COLO829 (cell line): ENCODE measurements at regions not wholly inside any gene's neighbourhood (a gene's known extent, or its start where the extent isn't known, plus 50 kb on each side); places are given as distances from the start of the nearest gene placed in this dataset.
A peak's percentile ranks its signal among the peaks of the same experiment; 100 is the strongest.

Experiments used
- DNase-seq: peaks from one replicate; pipeline ENCODE4 v3.0.0; 2012; ENCODE audit warnings: low spot score

GRCh38 chr11:128328955-128329551 lies 258.3 kb downstream of the ETS1 start:
- peak; percentile 13 for DNase-seq

GRCh38 chr11:128327274-128327673 lies 260.1 kb downstream of the ETS1 start:
- DNase-seq: no peak

GRCh38 chr11:128326791-128327190 lies 260.6 kb downstream of the ETS1 start:
- DNase-seq: no peak

GRCh38 chr11:128324531-128325141 lies 262.7 kb downstream of the ETS1 start:
- no peak for DNase-seq

- no peak for DNase-seq
Measured at GRCh38 chr11:128324051-128324481, 263.3 kb downstream of the ETS1 start.

GRCh38 chr11:128323381-128323780 lies 264.0 kb downstream of the ETS1 start:
- DNase-seq: peak; percentile 8

- no peak for DNase-seq
Measured at GRCh38 chr11:128318856-128319474, 268.4 kb downstream of the ETS1 start.

GRCh38 chr11:128316541-128317227 lies 270.7 kb downstream of the ETS1 start:
- no peak for DNase-seq

GRCh38 chr11:128315933-128316332 lies 271.4 kb downstream of the ETS1 start:
- no peak for DNase-seq

- no peak for DNase-seq
Measured at GRCh38 chr11:128313931-128314330, 273.4 kb downstream of the ETS1 start.

GRCh38 chr11:128311742-128312719 lies 275.3 kb downstream of the ETS1 start:
- DNase-seq: no peak

GRCh38 chr11:128310676-128311445 lies 276.5 kb downstream of the ETS1 start:
- DNase-seq: no peak

GRCh38 chr11:128310005-128310404 lies 277.4 kb downstream of the ETS1 start:
- no peak for DNase-seq

- no peak for DNase-seq
Measured at GRCh38 chr11:128308794-128309193, 278.6 kb downstream of the ETS1 start.

- no peak for DNase-seq
Measured at GRCh38 chr11:128305588-128305987, 281.8 kb downstream of the ETS1 start.

- no peak for DNase-seq
Measured at GRCh38 chr11:128304666-128305485, 282.5 kb downstream of the ETS1 start.

GRCh38 chr11:128304116-128304515 lies 283.2 kb downstream of the ETS1 start:
- DNase-seq: no peak

- no peak for DNase-seq
Measured at GRCh38 chr11:128303383-128303782, 284.0 kb downstream of the ETS1 start.

GRCh38 chr11:128302425-128303186 lies 284.8 kb downstream of the ETS1 start:
- DNase-seq: no peak
